ENCODE measurements at regions not wholly inside any gene's neighbourhood (a gene's known extent, or its start where the extent isn't known, plus 50 kb on each side); places are given as distances from the start of the nearest gene placed in this dataset.

- TF ChIP-seq, protein P1, sequence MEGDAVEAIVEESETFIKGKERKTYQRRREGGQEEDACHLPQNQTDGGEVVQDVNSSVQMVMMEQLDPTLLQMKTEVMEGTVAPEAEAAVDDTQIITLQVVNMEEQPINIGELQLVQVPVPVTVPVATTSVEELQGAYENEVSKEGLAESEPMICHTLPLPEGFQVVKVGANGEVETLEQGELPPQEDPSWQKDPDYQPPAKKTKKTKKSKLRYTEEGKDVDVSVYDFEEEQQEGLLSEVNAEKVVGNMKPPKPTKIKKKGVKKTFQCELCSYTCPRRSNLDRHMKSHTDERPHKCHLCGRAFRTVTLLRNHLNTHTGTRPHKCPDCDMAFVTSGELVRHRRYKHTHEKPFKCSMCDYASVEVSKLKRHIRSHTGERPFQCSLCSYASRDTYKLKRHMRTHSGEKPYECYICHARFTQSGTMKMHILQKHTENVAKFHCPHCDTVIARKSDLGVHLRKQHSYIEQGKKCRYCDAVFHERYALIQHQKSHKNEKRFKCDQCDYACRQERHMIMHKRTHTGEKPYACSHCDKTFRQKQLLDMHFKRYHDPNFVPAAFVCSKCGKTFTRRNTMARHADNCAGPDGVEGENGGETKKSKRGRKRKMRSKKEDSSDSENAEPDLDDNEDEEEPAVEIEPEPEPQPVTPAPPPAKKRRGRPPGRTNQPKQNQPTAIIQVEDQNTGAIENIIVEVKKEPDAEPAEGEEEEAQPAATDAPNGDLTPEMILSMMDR (IDR thresholded peaks at IDR 0.05): no peak
- TF ChIP-seq POLR2A (IDR thresholded peaks at IDR 0.05): no peak
Measured at GRCh38 chr4:1490654-1491327, 84.5 kb upstream of the NKX1-1 start.
